IPS-NIHi7 (cell line): ENCODE measurements at regions not wholly inside any gene's neighbourhood (a gene's known extent, or its start where the extent isn't known, plus 50 kb on each side); places are given as distances from the start of the nearest gene placed in this dataset.
A peak's percentile ranks its signal among the peaks of the same experiment; 100 is the strongest.
"Not testable (repeated sequence)": the region's sequence is repeated elsewhere in the genome, so short reads cannot be mapped to it uniquely, and the experiment has no call there.

ENCODE experiments used
- DNase-seq: peaks from one replicate; pipeline ENCODE4 v3.0.0; 2012; ENCODE audit warnings: mixed read lengths; ENCODE audit errors: extremely low spot score

DNA sequence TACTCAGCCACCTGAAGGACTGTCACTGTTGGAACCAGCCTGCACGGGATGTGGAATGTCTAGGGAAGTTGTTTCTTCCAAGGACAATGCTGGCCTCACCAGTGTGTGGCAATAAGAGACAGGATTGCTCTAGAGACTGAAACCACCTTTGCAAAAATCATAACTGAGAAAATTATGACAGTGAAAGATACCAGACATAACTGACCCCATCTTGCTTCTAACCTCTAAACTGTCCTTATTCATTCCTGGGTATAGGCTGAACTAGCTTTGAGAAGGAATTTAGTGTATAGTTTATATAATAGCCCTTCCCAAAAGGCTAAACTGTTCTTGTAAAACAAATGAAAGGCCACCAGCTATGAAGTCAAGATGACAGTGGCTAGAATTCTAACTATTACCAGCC, 83.6 kb downstream of the IER5 start:
- no peak for DNase-seq

DNA sequence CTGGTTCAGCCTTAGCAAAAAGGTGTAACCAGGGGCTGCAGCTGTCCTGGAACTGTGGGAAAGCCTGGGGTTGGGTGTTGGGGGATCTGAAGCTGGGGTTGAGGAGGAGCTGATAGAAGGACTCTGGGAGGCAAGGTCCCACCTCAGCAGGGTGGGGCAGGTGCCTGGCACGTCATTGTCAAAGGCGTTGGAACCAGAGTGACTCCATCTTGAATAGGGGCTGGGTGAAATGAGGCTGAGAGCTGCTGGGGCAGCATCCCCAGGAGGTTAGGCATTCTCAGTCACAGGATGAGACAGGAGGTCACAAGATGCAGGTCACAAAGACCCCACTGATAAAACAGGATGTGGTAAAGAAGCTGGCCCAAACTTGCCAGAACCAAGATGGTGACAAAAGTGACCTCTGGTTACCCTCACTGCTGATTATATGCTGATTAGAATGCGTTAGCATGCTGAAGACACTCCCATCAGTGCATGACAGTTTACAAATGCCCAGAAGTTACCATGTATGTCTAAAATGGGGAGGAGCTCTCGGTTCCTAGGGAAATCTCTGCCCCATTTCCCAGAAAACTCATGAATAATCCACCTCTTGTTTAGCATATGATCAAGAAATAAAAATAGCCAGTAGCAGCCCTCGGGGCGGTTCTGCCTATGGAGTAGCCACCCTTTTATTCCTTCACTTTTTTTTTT, 85.4 kb downstream of the IER5 start:
- DNase-seq: no peak

DNA sequence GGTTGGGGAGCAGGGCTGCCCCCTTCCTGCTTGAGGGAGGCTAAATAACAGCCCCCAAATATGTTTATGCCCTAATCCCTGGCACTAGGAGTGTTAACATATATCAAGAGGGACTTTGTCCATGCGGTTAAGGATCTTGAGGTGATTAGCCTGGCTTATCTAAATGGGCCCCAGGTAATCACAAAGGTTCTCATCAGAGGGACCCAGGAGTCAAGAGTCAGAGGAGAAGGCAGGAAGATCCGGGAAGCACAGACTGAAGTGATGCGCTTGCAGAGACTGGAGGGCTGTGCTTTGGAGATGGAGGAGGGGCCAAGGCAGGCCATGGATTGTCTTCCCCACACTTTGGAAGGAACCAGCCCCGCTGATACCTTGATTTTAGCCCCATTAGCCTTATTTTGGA, 86.4 kb downstream of the IER5 start:
- no peak for DNase-seq

DNA sequence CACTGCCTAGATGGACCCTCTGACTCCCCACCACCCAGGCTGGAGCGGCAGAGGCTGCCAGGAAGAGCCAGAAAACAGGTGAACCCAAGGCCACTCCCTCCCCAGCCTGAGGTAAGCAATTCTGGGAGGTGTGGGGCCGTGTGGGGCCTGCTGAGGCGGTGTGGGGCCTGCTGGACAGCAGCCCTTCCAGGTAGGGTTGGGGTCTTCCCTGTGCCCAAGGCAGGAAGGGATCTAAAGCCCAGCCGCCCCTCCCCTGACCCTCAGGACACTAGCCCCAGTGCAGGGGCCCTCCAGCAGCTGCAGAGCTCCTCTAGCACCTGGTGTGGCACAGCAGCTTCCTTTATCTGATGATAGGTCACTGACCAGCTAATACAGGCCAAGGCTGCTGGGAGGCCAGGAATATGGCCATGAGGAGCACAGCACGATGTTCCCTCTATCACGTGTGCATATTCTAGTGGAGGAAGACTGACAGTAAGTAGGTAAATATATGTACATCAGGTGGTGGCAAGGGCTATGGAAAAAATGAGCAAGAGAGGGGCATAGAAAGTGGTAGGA, 86.9 kb downstream of the IER5 start:
- DNase-seq: no peak

DNA sequence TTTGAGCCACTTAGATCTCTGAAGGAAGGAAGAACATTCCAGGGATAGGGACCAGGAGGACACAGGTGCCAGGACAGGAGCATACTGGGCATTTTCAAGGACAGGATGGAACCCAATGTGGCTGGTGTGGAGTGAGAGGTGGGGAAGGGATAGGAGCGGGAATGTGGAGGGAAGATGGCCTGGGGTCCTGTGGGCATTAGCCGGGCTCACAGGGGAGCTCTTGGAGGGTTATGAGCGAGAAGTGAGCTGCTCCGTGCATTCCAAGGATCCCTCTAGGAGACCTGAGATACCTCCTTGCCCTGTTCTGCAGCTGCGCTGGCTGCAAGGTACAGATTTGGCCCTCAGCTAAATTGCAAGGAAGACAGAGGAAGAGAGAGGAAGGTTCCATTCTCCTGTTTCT, 87.5 kb downstream of the IER5 start:
- DNase-seq: no peak

DNA sequence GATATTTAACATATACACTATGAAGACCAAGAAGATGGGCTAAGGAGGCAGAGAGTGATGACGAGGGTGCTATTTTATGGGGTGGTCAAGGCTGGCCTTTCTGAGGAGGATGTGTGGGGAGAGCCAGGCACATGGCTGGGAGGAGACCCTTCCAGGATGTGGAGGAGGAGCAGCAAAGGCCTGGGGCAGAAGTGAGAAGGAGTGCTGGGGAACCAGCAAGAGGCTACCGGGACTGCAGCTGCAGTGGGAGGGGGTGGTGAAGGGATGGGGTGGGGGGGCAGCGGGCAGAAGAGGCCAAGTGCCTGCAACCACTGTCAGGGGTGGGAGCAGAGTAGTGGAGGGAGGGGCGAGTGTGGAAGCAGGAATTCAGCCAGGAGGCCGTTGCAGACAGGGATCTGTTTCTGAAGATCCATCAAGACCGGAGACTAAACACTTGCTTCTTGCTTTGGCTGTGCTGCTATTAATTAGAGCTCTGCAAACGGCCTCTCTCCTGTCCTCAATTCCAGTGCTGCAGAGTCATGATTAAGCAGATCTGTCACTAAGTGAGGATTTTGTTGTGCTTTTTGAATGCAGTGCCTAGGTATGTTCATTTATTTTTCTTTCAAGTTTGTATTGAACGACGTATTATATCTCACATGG, 89.9 kb downstream of the IER5 start:
- no peak for DNase-seq

DNA sequence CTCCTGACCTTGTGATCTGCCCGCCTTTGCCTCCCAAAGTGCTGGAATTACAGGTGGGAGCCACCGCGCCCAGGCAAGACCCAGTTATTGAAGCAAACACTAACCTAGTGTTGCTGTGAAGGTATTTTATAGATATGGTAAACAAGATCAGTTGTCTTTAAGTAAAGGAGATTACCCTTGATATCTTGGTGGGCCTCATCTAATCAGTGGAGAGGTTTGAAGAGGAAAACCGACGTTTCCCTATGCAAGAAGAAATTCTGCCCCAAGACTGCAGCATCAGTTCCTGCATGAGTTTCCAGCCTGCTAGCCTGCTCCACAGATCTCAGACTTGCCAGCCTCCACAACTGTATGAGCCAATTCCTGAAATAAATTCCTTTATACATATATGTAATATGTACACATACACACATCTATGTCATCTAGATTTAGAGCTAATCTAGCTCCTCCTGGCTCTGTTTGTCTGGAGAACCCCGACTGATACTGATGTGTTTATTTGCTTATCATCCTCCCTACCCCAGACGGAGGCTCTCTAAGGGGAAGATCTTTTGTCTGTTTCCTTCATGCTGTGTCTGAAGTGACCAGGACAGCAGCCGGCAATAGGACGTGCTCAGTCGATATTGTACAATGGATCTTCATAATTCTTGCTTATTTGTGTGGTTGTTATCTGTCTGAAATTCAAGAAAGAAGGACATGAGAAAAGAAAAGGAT, 90.9 kb downstream of the IER5 start:
- DNase-seq: no peak

DNA sequence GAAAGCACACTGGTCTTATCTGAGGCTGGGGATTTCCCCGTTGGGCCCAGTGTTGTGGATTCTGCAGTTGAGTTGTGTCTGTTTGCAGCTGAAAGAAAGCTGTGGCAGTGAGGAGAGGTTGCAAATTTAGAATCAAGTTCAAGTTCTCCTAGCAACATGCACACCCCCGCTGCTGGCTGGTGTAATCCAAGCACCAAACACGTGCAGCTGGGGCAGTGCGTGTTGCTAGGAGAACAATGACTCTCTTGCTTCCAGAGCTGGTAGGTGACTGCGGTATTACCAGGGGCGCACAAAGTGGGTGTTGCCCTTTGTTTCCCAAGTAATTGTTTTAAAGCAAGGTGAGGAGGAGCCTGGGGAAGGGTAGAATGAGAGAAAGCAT, 91.5 kb downstream of the IER5 start:
- peak; percentile 65 for DNase-seq

DNA sequence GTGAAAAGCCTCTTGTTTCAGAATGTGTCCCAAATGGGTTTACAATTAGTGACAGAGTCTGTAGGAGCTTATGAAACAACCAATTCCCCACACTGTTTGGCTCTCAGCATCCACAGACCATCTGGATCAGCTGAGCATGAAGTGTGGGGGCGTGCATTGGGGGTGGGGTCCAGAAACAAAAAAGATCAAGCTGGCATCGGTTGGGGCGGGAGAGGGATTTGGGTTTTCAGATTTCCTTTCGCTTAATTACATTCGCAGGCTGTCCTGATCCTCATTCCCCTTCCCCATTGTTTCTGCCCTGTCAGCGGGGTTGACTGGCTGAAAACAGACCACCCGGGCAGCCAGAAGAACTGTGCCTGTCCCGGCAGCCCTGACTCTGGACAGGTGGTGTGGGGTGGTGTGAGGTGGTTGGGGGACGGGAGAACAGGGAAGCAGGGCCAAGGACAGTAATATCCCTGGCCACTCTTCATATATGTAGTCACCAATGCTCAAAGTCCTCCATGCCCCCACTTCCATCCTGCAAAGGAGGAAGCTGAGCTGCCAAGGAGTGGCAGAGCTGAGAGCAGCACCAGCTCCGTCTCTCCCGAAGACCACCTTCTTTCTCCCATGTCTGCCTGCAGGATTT, 92.0 kb downstream of the IER5 start:
- peak; percentile 31 for DNase-seq

DNA sequence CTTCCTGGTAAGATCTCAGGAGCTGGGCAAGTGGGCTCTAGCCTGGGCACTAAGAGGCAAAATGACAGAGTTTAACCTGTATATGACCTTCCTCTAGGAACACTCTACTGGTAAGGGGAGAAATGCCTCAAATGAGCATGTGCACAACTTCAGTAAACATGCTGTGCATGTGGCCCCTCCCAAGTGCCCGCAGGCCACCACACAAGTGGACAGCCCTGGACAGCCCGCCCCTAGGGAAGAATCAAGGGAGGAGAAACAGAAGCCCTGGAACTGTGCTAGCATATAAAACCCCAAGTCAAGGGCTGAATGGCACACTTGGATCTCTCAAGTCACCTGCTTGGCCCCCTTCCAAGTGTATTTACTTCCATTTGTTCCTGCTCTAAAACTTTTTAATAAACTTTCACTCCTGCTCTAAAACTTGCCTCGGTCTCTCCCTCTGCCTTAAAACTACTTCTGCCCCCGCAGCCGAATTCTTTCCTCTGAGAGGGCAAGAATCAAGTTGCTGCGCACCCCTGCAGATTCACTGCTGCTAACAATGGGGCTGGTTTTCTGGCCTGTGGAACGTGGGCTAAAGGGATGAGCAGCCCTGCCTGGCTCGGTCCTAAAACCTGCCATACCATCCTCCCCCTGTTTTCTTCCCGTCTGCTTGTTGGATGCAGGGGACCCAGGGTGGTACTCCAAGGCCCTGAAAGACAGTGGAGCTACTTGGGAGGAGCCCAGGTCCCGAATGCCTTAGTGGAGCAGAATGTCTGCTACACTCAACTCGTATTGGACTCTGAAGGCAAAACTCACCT, 93.5 kb downstream of the IER5 start:
- no peak for DNase-seq

DNA sequence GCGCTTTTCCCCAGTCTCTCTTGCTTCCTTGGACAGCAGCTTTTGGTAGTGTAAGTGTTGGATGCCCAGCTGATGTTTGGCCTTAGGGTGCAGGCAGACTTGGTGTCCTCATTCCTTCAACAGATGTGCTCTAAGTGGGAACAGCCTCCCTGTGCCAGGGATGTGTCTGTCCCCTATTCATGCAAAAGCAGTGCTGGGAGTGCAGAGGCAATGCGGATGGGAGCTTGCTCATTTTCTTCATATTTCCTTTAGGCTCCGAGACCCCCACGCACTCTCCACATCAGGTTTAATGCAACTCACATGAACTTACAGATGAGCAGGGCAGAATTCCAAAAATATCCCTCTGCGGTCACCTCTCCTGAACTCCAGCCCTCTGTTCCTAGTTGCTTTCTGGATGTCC, 96.1 kb downstream of the IER5 start:
- no peak for DNase-seq

DNA sequence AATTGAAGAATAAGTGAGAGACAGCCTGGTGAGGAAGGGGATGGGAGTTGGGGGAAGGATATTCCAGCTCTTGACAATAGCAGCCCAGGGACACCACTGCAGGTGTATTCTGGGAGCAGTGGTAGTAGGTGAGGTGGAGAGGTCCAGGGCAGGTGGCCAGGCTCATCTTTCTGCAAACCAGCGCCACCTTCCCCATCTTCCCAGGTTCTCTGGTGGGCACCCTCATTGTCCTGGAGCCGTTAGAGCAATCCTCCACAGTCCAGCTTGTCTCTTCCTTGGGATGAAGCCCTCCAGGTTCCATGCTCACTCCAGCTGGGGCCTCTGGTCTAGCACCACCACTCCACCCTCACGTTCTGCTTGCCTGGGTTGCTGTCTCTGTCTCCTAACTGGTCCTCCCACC, 97.0 kb downstream of the IER5 start:
- DNase-seq: no peak

DNA sequence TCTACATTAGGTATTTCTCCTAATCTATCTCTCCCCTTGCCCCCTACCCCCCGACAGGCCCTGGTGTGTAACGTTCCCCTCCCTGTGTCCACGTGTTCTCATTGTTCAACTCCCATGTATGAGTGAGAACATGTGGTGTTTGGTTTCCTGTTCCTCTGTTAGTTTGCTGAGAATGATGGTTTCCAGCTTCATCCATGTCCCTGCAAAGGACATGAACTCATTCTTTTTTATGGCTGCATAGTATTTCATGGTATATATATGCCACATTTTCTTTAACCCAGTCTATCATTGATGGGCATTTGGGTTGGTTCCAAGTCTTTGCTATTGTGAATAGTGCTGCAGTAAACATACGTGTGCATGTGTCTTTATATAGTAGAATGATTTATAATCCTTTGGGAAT, 97.6 kb downstream of the IER5 start:
- DNase-seq: not testable (repeated sequence)

DNA sequence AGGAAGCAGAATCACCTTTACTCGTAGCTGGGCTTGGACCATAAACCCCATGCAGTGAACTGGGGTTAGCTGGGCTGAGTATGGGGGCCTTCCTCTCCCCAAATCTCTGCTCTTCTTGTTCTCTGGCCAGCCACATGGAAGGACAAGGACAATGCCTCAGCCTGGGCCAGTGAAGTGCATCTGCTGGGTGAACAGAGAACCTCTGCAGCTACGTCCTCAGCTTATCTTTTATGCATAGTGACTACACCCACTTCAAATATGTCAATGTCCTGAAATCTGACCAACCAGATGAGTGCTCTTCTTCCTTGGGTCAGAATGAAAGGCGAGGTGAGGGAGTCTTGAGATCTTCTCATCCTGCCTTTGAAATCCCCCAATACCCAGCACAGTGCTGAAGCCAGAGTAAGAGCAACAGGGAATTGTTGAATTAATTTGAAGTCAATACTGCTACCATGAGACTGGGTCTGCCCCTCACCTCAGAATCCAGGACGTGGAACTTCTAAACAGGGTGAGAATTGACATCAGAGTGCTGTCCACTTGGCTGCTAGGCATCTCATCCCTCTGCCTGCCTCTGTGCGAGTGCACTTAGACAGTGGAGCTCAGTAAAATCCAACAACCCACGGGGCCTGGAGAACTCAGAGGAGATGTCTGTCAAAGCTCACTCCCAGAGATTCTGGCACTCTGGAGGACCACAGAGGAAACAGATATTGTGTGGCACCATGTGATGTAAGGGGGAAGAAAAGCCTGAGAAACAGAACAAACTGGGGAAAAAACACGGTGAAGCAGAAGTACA, 99.0 kb downstream of the IER5 start:
- no peak for DNase-seq

DNA sequence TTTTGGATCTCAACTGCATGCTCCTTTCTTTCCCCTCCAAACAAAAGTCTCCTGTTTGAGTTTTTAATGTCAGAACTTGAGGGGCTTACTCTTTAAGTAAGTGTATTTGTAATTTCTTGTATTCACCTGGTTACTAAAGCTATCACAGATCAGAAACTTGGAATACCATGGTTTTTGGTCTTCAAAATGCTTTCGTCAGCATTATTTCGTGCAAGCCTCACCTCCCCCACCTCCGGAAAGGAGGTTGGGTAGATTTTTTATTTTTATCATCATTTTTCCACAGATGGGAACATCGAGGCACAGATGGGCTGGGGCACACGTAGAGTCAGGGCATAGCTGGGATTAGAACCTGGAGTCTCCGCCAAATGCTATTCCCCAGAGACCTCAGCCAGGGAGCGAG, 100.7 kb downstream of the IER5 start:
- no peak for DNase-seq

DNA sequence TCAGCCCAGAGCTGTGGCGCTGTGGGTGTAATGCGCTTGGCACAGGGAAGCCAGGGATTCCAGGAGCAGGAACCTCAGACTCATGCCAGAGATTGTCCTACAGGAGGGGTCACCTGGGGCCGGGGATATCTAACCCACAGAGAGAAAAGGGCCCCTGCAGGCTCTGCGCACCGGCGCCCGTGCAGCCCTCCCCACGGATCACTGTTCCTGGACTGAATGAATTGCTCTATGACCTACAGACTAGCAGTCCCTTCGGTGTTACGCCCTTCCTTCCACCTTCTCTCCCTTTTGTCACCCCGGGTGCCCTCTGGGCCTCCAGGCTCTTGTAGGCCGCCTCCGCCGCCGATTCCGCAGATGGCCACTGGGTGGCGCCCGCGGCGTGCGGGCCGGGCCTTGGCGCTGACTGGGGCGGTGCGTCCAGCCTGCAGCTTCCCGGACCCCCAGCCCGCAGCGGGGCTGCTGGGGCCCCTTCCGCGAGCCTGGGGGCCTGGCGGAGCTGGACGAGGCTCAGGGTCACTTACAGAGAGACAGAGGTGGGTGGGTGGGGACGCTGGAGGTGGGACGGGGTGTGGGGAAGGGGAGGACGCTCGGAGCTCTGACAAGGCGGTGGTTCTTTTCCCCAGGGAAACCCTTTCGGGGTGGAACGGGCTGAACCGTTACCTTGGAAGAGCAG, 101.3 kb downstream of the IER5 start:
- DNase-seq: peak; percentile 93

DNA sequence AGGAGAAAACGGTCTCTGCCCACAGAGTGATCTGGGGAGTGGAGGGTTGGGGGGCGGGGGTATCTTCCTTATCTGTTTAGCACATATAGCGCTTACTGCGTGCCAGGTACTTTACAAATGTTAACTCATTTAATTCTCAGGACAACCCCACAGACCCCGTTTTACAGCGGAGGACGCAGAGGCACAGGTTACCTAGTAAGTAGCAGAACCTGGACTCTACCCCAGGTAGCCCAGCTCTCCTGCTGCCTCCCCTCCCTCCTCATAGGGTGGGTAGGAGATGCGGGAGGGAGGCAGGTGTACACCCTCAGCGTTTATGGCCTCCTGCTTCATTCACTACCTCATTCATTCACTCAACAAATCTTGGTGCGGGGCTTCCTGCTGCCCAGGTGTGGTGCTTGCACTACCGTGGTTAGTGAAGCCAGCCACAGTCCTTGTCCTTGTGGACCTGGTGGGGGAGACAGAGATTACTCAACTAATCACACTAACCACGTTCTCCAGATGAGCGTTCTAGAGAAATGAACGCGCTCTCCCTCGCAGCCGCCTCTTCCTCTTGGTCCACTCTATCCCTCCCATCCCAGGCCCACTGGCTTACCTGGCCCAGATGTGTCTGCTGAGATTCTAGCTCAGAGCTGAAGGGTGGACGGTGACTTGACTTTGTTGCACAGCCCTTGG, 102.0 kb downstream of the IER5 start:
- DNase-seq: peak; percentile 36

DNA sequence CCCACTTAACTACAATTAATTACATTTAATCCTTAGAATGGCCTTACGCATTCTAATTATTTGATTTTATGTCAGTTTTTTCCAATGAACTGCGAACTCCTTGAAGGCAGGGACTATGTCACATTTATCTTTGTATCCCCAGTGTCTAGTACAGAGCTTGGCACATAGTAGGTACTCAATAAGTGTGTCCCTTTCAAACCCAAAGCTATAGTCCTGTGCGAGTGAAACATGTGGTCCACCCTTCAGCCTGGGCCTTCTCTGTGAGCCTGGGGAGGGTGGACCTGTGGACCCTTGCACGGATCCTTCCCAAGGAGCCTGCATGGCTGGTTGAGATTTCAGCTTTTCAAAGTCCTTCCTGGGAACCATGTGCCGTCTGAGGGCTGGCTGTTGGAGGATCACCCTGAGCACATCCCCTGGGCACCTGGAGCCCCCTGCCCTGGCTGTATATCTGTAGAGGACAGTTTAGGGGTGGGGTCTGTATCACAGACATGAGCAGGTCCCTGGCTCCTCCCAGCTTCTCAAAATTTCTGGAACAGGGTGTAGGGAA, 103.1 kb downstream of the IER5 start:
- no peak for DNase-seq

DNA sequence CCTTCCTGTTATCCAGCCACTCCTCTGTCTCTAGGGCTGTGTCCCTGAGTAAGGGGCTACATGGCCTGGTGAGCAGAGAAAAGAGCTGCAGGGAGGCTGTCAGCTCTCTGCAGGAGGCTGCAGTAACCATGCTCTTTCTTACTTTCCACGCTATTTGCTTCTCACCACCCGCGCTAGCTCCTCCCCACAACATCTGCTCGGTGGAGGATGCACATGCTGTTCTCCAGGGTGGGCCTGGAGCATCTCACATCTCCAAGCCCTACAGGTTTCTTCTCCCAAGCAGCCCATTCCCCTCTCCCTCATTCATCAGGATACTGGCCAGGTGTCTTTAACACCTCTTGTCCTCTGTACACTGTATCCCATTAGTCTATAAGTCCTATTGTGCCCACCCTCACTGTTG, 103.8 kb downstream of the IER5 start:
- DNase-seq: no peak
